ENCODE measurements at regions not wholly inside any gene's neighbourhood (a gene's known extent, or its start where the extent isn't known, plus 50 kb on each side); places are given as distances from the start of the nearest gene placed in this dataset.
"Not testable (repeated sequence)": the region's sequence is repeated elsewhere in the genome, so short reads cannot be mapped to it uniquely, and the experiment has no call there.

GRCh38 chr6:15827496-15828255 lies 164.8 kb upstream of the DTNBP1 start:
- DNase-seq: no peak

GRCh38 chr6:15826814-15827318 lies 164.0 kb upstream of the DTNBP1 start:
- no peak for DNase-seq

GRCh38 chr6:15825332-15825930 lies 162.6 kb upstream of the DTNBP1 start:
- DNase-seq: no peak

- no peak for DNase-seq
Observed at GRCh38 chr6:15824811-15825210, 162.0 kb upstream of the DTNBP1 start.

- no peak for DNase-seq
Observed at GRCh38 chr6:15823838-15824414, 161.1 kb upstream of the DTNBP1 start.

GRCh38 chr6:15822835-15823234 lies 160.0 kb upstream of the DTNBP1 start:
- DNase-seq: no peak

GRCh38 chr6:15819841-15820240 lies 157.0 kb upstream of the DTNBP1 start:
- no peak for DNase-seq

- no peak for DNase-seq
Observed at GRCh38 chr6:15819226-15819625, 156.4 kb upstream of the DTNBP1 start.

GRCh38 chr6:15818491-15818890 lies 155.7 kb upstream of the DTNBP1 start:
- no peak for DNase-seq

GRCh38 chr6:15818044-15818443 lies 155.2 kb upstream of the DTNBP1 start:
- no peak for DNase-seq

GRCh38 chr6:15817100-15817499 lies 154.3 kb upstream of the DTNBP1 start:
- DNase-seq: no peak

- DNase-seq: no peak
Observed at GRCh38 chr6:15816661-15817060, 153.8 kb upstream of the DTNBP1 start.

- DNase-seq: not testable (repeated sequence)
Observed at GRCh38 chr6:15813698-15814097, 150.9 kb upstream of the DTNBP1 start.

GRCh38 chr6:15811107-15811506 lies 148.3 kb upstream of the DTNBP1 start:
- DNase-seq: no peak

GRCh38 chr6:15810618-15811017 lies 147.8 kb upstream of the DTNBP1 start:
- no peak for DNase-seq

GRCh38 chr6:15809367-15809766 lies 146.5 kb upstream of the DTNBP1 start:
- DNase-seq: no peak

GRCh38 chr6:15804164-15805154 lies 141.6 kb upstream of the DTNBP1 start:
- DNase-seq: no peak

GRCh38 chr6:15802466-15802865 lies 139.6 kb upstream of the DTNBP1 start:
- no peak for DNase-seq

- no peak for DNase-seq
Observed at GRCh38 chr6:15801912-15802311, 139.1 kb upstream of the DTNBP1 start.

- no peak for DNase-seq
Observed at GRCh38 chr6:15800841-15801617, 138.2 kb upstream of the DTNBP1 start.

GRCh38 chr6:15798533-15799255 lies 135.9 kb upstream of the DTNBP1 start:
- DNase-seq: no peak

Measured in NK-92 treated with Interleukin-12 subunit alpha and Interleukin-12 subunit beta, amount 100 ng/mL, for 24 hours (cell line).